Right lobe of liver (tissue), 6 donors: ENCODE measurements at regions not wholly inside any gene's neighbourhood (a gene's known extent, or its start where the extent isn't known, plus 50 kb on each side); places are given as distances from the start of the nearest gene placed in this dataset.

Source experiments
- ATAC-seq, 4 donors: fragments of 200-7000 bp; cut with Tn5 transposase; one replicate each; pipeline ENCODE4 v1.9.1; 2020; ENCODE audit warnings: mild to moderate bottlenecking in 4 of 4, moderate library complexity in 4 of 4
- DNase-seq, 3 donors: peaks; one replicate each; pipeline ENCODE4 v3.0.0-alpha.2; 2020
- H3K27ac ChIP-seq, 3 donors: fragments of 200-600 bp; one replicate each; pipeline ENCODE4 v1.8.0; 2022
- H3K27me3 ChIP-seq, 2 donors: fragments of 200-600 bp; one replicate each; pipeline ENCODE4 v1.8.0; 2022
- H3K36me3 ChIP-seq, 4 donors: fragments of 200-600 bp; sonication (generic) in 1 of 4; one replicate each; pipeline versions ENCODE4 v1.5.1 to v1.8.0; 2017 to 2022; ENCODE audit warnings: control low read depth in 1 of 4
- H3K4me1 ChIP-seq, 4 donors: fragments of 200-600 bp; sonication (generic) in 1 of 4; one replicate each; pipeline versions ENCODE4 v1.5.1 to v1.8.0; 2017 to 2022; ENCODE audit warnings: control low read depth in 1 of 4
- H3K4me3 ChIP-seq, 3 donors: fragments of 200-600 bp; one replicate each; pipeline ENCODE4 v1.8.0; 2022
- H3K9me3 ChIP-seq, 4 donors: fragments of 200-600 bp; sonication (generic) in 1 of 4; one replicate each; pipeline versions ENCODE4 v1.5.1 to v1.8.0; 2017 to 2022; ENCODE audit warnings: control low read depth in 1 of 4
- CTCF ChIP-seq, 4 donors: fragments of 200-600 bp in 3 of 4; fragments of 450-650 bp in 1 of 4; IDR thresholded peaks; one replicate each; pipeline versions ENCODE4 v1.5.1 to v1.8.0; 2016 to 2022; ENCODE audit warnings: antibody characterized with exemption in 4 of 4, mild to moderate bottlenecking in 2 of 4
- POLR2A ChIP-seq: fragments of 450-650 bp; IDR thresholded peaks from one replicate; pipeline ENCODE4 v1.6.1; 2017; ENCODE audit warnings: antibody characterized with exemption, mild to moderate bottlenecking
- WGBS: methylation state at CpG from one replicate; pipeline ENCODE4 v1.1.6; 2018; ENCODE audit warnings: low coverage, low lambda C conversion rate; ENCODE audit not compliant: insufficient coverage; ENCODE audit errors: missing lambda C conversion rate; 5-methylcytosine and 5-hydroxymethylcytosine counted together
- intact Hi-C, 2 donors: fragments of 100-400 bp; cut with DNase I; formaldehyde crosslinking; loops; one replicate each; pipeline versions ENCODE4 v1.11.2 to v1.14.1; 2022
- donor health status: DM: no; HTN: yes; CAD: no.
- donor health status: DM: no; HTN: no; CAD: no.
- donor health status: DM: no; HTN: no; CAD: no.
- donor health status: DM: no; HTN: yes; CAD: no.
- donor health status: DM: no; HTN: yes; CAD: no.

- 85% methylated on average over 5 of the region's 5 CpGs for WGBS
- Histone ChIP-seq H3K27ac (no peak overlapping the region), H3K4me1 (peaks cover 0 to 5% (median 0%) of the 10 kb centered on the region in 4 donors), H3K27me3 (no peaks in the 10 kb centered on the region), H3K4me3 (no peak overlapping the region), H3K36me3 (no peaks in the 10 kb centered on the region), H3K9me3 (no peaks in the 10 kb centered on the region)
- DNase-seq, result no peak
- intact Hi-C loops, result no loop called here
- no peak for TF ChIP-seq CTCF (IDR thresholded peaks at IDR 0.05)
- no peak for TF ChIP-seq POLR2A
- no peak for ATAC-seq
Measured at GRCh38 chr12:105927564-105927963, 211.2 kb downstream of the NUAK1 start.

GRCh38 chr12:105928436-105928835 is 210.3 kb downstream of the NUAK1 start:
- no peak overlapping the region for H3K27ac ChIP-seq
- DNase-seq, result no peak
- TF ChIP-seq POLR2A (no peak), CTCF (IDR thresholded peaks at IDR 0.05) (no peak)
- intact Hi-C loops, result no loop called here
- no peaks in the 10 kb centered on the region for H3K27me3 ChIP-seq
- H3K4me3 ChIP-seq, result no peak overlapping the region
- no peak for ATAC-seq
- H3K9me3 ChIP-seq, result no peaks in the 10 kb centered on the region
- H3K4me1 ChIP-seq, result peaks cover 0 to 5% (median 0%) of the 10 kb centered on the region in 4 donors
- 72% methylated on average over 3 of the region's 3 CpGs for WGBS
- H3K36me3 ChIP-seq, result no peaks in the 10 kb centered on the region

GRCh38 chr12:105929192-105929591 is 209.6 kb downstream of the NUAK1 start:
- no peaks in the 10 kb centered on the region for H3K36me3 ChIP-seq
- WGBS, result 100% methylated on average over 1 of the region's 1 CpG
- no peaks in the 10 kb centered on the region for H3K27me3 ChIP-seq
- H3K9me3 ChIP-seq, result no peaks in the 10 kb centered on the region
- DNase-seq (no peak), ATAC-seq (no peak)
- intact Hi-C loops, result no loop called here
- TF ChIP-seq POLR2A (no peak), CTCF (IDR thresholded peaks at IDR 0.05) (no peak)
- H3K4me3 ChIP-seq, result no peak overlapping the region
- H3K4me1 ChIP-seq, result peaks cover 0 to 5% (median 0%) of the 10 kb centered on the region in 4 donors
- H3K27ac ChIP-seq, result no peak overlapping the region

GRCh38 chr12:105930557-105931503 is 207.9 kb downstream of the NUAK1 start:
- DNase-seq, result no peak
- no peaks in the 10 kb centered on the region for H3K9me3 ChIP-seq
- intact Hi-C loops, result no loop called here
- no peak overlapping the region for H3K27ac ChIP-seq
- H3K36me3 ChIP-seq, result no peaks in the 10 kb centered on the region
- WGBS, result 67% methylated on average over 10 of the region's 10 CpGs
- ATAC-seq, result peak in 3 of 4 donors; percentile 58 to 74 (median 60)
- H3K4me1 ChIP-seq, result peaks cover 0 to 5% (median 0%) of the 10 kb centered on the region in 4 donors
- H3K4me3 ChIP-seq, result no peak overlapping the region
- TF ChIP-seq POLR2A (no peak), CTCF (IDR thresholded peaks at IDR 0.05) (no peak)
- no peaks in the 10 kb centered on the region for H3K27me3 ChIP-seq
